GM12892 (cell line): ENCODE measurements at regions not wholly inside any gene's neighbourhood (a gene's known extent, or its start where the extent isn't known, plus 50 kb on each side); places are given as distances from the start of the nearest gene placed in this dataset.

Source experiments
- POLR2AphosphoS5 ChIP-seq: IDR thresholded peaks from 2 replicates; pipeline ENCODE4 v1.6.1; 2011; ENCODE audit warnings: low read depth, low read length, control low read depth
- TAF1 ChIP-seq: IDR thresholded peaks from 2 replicates; pipeline ENCODE4 v1.6.1; 2011; ENCODE audit warnings: low read depth, mild to moderate bottlenecking, control low read depth, low read length, borderline replicate concordance

DNA sequence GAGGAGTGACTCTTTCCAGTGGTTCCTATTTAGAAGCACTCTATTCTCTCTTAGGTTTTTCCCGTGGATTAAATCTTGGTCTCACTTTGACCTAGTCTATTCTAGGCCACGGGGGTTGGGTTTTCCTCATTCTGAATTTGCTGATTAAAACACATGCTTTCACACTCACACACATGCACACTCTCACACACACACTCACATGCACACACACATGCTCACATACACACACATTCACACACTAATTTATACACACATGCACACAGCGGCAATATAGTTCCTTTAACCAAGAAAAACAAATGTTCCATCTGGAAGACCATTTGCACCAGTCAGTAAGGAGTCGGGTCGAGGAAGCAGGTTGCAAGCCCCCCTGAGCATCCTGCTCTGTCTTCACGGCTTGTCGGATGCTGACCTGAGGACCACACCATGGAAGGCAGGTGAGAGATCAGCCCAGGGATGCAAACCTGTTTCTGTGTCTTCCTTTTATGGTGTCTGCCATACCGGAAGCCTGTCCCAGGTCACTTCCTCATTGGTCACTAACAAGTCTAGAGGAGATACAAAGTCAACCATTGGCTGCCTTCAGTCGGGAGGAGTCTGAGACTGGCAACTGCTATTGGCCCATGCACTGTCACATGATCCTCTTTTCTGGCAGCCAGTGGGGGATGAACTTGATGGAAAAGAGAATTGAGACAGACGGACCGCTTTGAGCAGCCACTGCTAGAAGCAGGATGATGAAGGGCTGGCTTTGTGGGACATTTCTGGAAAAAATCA, 330.8 kb downstream of the FGFR2 start:
- TF ChIP-seq POLR2AphosphoS5 (no peak), TAF1 (no peak)
